Mononuclear cell (primary cell): ENCODE measurements at regions not wholly inside any gene's neighbourhood (a gene's known extent, or its start where the extent isn't known, plus 50 kb on each side); places are given as distances from the start of the nearest gene placed in this dataset.

ENCODE experiments used
- H3K27me3 ChIP-seq: 2 replicates; pipeline ENCODE4 v1.6.0; 2011; ENCODE audit warnings: low read length, control low read depth; ENCODE audit not compliant: insufficient read depth
- H3K4me1 ChIP-seq: 2 replicates; pipeline ENCODE4 v1.5.1; 2011; ENCODE audit warnings: mild to moderate bottlenecking, low read length, control low read depth; ENCODE audit not compliant: insufficient read depth
- H3K4me3 ChIP-seq: 2 replicates; pipeline ENCODE4 v1.5.1; 2011; ENCODE audit warnings: mild to moderate bottlenecking, low read length, moderate library complexity
- H3K9me3 ChIP-seq: 2 replicates; pipeline ENCODE4 v1.5.1; 2011; ENCODE audit warnings: low read depth, mild to moderate bottlenecking, control low read depth, low read length

DNA sequence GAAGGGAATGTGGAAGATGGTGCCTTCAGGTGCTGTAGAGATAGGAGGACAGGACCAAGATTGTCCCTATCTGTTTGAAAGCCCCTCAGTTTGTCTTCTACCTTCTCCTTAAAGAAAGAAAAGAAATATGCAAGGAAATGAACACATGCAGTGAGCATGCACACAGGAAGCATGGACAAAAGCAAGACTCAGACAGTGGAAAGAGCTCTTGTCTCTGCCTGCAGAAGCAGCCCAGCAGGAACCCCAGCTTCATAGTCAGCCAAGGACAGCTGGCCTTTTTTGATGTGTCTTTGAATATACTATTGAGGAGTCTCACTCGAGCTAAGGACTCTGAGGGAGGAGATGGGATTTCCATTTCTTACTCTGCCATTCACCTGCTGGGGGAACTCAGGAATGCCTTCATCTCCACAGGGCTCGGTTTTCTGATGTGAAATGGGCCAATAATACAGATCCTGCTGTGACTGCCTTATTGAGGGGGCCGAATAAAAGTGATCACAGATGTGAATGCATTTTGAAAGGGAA lies 132.5 kb upstream of the ADRA1B start:
- Histone ChIP-seq H3K9me3 (no peaks in the 10 kb centered on the region), H3K4me1 (no peaks in the 10 kb centered on the region), H3K27me3 (no peaks in the 10 kb centered on the region), H3K4me3 (no peak overlapping the region)

DNA sequence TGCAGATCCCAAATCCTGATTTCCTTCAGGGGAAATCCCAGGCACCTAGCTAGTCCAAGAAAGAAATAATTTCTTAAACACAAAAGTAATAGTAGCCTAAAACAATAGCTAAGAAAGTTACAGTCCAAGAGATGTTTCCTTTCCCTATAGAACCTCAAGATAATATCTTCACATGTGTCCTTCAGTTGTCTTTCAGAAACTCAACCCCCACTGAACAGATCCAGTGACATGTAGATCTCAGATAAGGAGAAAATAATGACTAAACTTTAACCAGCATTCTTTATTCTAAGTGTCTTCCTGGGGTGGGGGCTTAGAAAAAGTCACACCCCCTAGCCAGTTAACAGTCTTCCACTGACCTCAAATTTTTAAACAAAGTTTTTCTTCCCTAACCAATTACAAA lies 131.3 kb upstream of the ADRA1B start:
- no peak overlapping the region for H3K4me3 ChIP-seq
- no peaks in the 10 kb centered on the region for H3K9me3 ChIP-seq
- H3K4me1 ChIP-seq: no peaks in the 10 kb centered on the region
- H3K27me3 ChIP-seq: no peaks in the 10 kb centered on the region

DNA sequence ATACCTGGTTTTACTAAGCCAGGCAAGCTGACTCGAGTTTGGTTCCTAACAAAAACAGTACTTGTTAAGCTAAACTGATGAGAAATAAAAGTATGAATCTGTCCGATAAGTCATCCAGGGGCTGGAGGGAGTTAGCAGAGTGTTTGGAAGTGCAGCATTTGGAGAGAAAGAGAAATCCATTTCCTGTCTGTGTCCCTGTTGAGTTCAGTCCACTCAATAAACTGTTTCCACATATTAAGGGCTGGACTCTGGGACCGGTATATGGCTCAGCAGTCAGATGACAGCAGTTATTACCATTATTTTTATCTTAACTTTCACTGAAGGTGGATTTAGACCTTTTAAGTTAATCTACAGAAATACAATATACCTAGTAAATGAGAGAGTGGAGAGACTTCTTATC lies 130.6 kb upstream of the ADRA1B start:
- Histone ChIP-seq H3K9me3 (no peaks in the 10 kb centered on the region), H3K4me3 (no peak overlapping the region), H3K4me1 (no peaks in the 10 kb centered on the region), H3K27me3 (no peaks in the 10 kb centered on the region)

DNA sequence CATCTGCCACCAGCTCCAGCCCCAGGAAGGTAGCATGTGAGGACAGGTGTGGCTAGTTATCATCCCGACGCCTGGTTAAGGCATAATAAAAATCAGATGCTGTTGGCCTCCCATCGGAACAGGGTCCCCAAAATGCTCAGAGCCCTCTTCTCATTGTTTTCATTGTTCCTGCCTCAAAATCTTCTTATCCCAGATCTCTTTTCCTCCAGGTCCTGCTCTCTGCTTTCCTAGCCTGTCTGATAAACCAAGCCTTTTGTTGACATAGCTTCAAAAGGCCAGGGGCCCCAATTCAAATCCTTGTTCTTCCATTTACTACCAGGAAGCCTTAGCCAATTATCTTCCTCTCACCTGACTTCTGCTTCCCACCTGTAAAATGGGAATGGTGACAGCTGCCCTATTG lies 130.1 kb upstream of the ADRA1B start:
- Histone ChIP-seq H3K27me3 (no peaks in the 10 kb centered on the region), H3K4me1 (no peaks in the 10 kb centered on the region), H3K4me3 (no peak overlapping the region), H3K9me3 (no peaks in the 10 kb centered on the region)

DNA sequence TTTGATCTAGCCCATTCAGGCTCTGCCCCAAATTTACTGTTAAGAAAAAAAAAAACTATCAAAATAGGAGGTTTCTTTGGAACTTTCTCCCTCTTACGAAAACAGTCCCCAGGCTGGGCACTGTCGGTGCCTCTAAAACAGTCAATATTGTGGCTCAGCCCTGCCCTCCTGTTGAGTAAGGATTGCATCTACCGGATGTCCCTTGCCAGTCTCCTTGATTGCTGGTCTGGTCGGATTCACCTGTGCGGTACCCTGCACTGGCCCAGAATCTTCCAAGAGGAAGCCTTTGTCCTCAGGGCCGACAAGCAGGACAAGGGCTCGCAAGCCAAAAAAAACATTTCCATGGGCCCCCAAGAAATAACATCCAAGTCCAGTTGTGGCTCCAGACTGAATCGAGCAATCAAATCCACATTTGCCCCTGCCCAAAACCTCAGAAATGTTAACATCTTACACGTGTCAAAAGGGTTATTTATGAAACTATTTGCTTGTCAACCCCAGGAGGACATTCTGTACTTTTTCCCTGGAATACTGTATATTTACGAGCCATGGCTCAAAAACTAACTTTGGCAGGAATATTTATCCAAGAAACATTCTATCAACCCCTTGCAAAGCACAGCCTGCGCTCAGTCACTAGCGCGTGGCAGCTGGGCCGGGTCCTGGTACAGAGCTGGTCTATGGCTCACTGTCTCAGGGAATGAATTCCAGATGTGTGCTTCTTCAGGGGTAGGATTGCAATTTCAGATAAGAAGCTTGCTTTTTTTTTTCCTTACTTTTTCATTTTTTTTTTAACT lies 129.2 kb upstream of the ADRA1B start:
- Histone ChIP-seq H3K4me3 (no peak overlapping the region), H3K9me3 (no peaks in the 10 kb centered on the region), H3K27me3 (no peaks in the 10 kb centered on the region), H3K4me1 (no peaks in the 10 kb centered on the region)

DNA sequence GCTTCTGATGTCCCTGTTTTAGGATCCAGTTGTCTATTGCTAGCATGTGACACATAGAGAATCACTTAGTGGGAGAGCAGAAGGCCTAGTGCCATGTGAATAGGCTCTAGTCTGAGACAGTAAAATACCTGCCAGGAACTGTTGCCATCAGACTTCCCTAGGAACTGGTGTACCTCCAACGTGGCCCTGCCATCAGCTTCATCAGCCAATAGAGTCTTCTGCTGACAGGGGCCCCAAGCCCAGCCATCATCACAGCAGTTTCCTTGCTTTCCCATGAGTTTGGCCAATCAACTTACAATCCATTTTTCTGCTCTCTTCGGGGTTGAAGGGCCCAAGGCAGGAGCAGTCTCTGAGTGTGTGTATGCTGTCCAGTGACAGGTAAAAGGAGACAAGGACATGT lies 128.4 kb upstream of the ADRA1B start:
- H3K27me3 ChIP-seq: no peaks in the 10 kb centered on the region
- H3K4me1 ChIP-seq: no peaks in the 10 kb centered on the region
- H3K4me3 ChIP-seq: no peak overlapping the region
- no peaks in the 10 kb centered on the region for H3K9me3 ChIP-seq

DNA sequence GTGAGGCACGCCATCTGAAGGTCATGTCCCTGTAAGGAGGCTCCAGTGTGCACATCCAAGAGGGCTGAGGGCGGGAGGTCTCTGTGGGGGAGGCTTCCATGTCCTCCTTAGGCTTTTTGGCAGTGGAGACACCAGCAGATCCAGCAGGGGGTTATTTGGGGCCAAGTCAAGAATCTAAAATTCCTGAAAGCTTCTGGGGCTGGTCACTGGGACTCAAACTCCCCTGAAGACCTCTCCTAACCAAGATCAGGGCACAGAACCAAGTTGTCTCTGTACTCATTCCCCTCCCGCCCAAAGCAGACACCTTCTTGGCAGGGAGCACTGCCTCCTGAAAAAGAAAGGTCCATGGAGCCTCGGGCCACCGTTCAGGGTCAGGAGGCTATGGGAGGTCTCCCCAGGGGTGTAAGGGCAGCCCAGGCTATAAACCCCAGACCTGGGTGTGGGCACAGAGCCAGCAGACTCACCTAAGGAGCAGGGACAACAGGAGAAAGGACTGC lies 127.4 kb upstream of the ADRA1B start:
- Histone ChIP-seq H3K9me3 (no peaks in the 10 kb centered on the region), H3K27me3 (no peaks in the 10 kb centered on the region), H3K4me1 (no peaks in the 10 kb centered on the region), H3K4me3 (no peak overlapping the region)

DNA sequence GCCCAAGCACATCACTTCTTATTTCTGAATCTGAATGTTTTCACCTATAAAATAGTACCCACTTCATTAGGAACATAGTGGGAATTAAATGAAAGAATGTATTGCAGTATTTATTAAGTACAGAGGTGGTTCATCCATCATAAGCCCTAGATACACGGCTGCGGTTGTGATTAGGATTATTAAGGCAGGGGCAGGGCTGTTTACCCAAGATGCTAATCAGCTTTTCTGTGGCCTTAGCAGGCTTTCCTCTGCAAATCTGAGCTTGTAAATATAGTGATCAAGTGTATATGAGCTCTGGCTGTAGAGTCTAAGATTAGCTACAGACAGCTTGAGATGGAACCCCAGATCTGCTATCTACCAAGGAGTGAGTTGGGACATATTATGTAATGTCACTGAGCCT lies 124.1 kb upstream of the ADRA1B start:
- H3K9me3 ChIP-seq: no peaks in the 10 kb centered on the region
- no peaks in the 10 kb centered on the region for H3K27me3 ChIP-seq
- no peaks in the 10 kb centered on the region for H3K4me1 ChIP-seq
- no peak overlapping the region for H3K4me3 ChIP-seq

DNA sequence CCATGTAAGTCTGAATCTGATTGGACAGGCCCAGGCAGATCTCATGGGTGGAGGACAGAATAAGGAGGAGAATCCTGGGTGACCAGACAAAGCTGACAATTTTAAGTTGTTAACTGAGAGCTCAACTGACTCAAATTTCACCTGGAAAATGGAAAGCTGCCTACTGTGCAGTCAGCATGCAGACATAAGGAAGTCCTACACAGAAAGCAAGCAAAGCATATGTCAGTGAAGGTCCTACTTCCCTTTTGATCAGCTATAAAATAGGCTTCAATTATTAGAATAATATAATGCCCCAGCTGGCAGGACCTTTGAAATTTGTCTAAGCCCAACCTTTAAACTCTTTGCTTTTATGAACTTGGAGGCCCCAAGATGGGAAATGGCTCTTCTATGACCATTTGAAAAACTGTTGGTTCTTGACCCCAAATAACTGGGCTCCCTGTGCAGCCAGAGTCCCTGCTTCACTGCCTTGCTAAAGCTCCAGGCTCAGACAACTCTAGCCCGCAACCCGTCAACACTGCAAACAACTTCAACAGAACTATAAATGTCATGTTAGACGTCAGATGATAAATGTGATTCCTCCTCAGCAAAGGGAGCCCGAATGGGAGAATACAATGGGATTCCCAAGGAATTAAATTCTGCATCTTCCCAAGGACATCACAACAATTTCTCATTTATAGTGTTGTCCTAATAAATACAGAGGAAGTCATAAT lies 118.9 kb upstream of the ADRA1B start:
- Histone ChIP-seq H3K4me1 (no peaks in the 10 kb centered on the region), H3K9me3 (no peaks in the 10 kb centered on the region), H3K4me3 (no peak overlapping the region), H3K27me3 (peaks cover 5% of the 10 kb centered on the region)

DNA sequence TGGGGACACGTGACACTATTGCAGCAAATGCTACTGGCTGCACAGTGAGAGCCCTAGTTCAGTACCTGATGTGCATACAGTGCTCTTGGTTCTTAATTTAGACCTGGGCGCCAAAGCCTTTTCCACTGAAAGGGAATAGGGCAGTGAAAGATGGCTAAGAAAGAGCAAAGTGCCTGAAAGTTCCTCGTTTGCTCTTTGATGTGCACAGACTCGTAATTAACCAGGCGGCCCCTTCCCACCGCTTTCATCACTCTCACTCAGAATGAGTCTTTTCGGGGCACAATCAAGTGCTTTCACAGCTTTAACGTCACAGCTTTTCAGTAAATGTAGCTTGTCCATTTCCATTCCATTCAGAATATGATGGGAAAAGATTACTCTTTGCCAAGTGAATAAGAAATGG lies 116.6 kb upstream of the ADRA1B start:
- peaks cover 11% of the 10 kb centered on the region for H3K4me1 ChIP-seq
- H3K4me3 ChIP-seq: no peak overlapping the region

DNA sequence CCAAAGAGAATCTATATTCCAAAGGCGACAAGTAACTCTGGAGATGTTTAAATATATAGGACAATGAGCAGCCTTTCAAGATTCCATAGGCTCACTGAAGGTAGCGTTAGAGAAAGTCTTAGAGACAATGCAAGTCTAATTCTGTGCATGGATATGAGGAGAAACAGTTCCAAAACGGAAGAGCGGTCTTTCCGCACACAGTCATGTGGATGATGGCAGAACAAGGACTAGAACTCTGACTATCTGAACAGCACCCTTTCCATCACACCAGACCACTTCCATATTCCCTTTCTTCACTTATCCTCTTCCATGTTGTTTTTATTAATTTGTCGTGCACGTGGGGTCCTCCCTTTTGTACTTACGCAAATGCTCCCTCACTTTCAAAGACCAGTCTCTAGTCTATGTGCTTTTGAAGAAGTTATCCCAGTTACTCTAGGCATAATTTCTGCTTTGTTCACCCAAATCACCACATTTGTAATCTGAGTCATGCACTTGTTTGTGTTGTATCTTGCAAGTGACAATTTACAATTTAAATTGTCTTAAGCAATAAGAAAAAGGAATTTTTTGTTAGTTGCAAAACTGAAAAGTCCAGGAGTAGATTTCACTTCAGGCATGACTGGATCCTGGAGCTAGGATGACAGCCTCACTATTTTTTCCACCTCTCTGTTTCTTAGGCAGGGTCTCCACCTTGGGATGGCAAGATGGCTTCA lies 116.0 kb upstream of the ADRA1B start:
- Histone ChIP-seq H3K4me1 (peaks cover 16% of the 10 kb centered on the region), H3K27me3 (peaks cover 5% of the 10 kb centered on the region), H3K9me3 (no peaks in the 10 kb centered on the region), H3K4me3 (no peak overlapping the region)

More for the DNA sequence above, 116.6 kb upstream of the ADRA1B start:
- H3K27me3 ChIP-seq: peaks cover 5% of the 10 kb centered on the region
- no peaks in the 10 kb centered on the region for H3K9me3 ChIP-seq

DNA sequence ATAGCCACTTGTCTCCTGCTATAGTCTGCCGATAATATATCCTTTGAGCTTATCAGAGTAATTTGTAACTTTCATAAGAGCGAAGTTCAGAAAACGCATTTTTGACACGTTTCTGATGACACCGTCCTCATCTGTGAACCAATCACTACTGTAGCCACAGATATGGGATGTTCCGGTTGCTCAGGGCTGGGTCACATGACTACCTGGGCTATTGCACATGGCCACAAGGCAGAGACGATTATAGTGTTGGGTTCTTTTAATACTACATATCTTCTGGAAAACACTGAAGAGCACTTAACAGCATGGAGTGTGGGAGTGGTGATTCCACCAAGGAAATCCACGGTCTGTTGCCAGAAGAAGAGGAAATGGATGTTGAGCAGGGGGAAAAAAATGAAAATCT lies 115.0 kb upstream of the ADRA1B start:
- no peaks in the 10 kb centered on the region for H3K9me3 ChIP-seq
- H3K27me3 ChIP-seq: peaks cover 5% of the 10 kb centered on the region
- H3K4me1 ChIP-seq: peaks cover 16% of the 10 kb centered on the region
- H3K4me3 ChIP-seq: no peak overlapping the region

DNA sequence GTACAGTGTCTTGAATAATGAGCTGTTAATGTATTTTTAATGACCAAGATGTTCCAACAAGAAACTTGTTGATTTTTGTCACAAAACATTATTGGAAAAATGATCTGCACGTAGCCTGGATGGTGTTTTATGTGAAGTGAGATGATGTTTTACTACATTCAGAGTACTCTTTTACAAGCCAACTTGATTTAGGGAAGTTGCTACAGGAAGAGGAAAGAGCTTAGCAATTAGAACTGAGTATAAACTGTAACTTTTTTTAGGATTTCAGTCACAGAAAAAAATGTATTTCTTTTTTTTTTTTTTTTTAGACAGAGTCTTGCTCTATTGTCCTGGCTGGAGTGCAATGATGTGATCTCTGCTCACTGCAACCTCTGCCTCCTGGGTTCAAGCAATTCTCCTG lies 113.6 kb upstream of the ADRA1B start:
- H3K4me1 ChIP-seq: peaks cover 16% of the 10 kb centered on the region
- H3K4me3 ChIP-seq: no peak overlapping the region
- H3K9me3 ChIP-seq: no peaks in the 10 kb centered on the region
- H3K27me3 ChIP-seq: peaks cover 5% of the 10 kb centered on the region

DNA sequence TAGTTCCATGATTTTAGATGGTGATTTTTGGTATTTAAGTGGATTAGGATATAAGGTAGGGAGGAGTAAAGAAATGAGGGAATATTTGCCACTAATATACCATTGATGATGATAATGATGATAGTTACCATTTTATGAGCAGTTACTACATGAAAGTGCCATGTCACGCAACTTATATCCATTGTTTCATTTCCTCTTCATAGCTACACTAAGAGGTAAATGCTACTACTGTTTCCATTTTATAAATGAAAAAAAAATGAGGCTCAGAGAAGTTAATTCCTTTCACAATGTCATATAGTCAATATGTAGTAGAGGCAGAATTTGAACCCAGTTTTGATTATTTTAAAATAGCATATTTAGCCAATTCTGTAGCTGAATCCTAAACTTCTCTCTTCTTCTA lies 112.2 kb upstream of the ADRA1B start:
- Histone ChIP-seq H3K9me3 (no peaks in the 10 kb centered on the region), H3K4me3 (no peak overlapping the region), H3K27me3 (peaks cover 8% of the 10 kb centered on the region), H3K4me1 (peaks cover 16% of the 10 kb centered on the region)

DNA sequence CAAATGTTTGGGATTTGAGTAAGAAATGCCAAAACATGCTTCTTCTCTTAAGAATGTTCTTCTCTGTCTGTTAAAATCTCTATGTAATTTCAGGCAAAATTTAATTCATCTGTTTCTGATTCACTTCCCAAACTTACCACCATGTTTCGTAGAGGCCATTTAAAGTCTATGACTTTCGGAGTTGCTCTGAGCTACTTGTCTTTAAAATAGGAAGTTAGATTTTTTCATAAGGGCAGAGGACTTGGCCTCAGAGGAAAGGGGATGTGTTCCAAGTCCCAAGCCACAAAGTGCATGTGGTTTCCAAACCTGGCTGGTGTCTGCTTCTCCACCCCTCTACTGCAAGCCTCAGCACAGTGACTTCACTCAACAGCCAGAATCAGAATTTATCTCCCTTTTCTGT lies 111.3 kb upstream of the ADRA1B start:
- peaks cover 16% of the 10 kb centered on the region for H3K4me1 ChIP-seq
- peaks cover 8% of the 10 kb centered on the region for H3K27me3 ChIP-seq
- no peak overlapping the region for H3K4me3 ChIP-seq
- no peaks in the 10 kb centered on the region for H3K9me3 ChIP-seq
